Neural cell (in vitro differentiated cells): ENCODE measurements at regions not wholly inside any gene's neighbourhood (a gene's known extent, or its start where the extent isn't known, plus 50 kb on each side); places are given as distances from the start of the nearest gene placed in this dataset.

Source experiments
- H2AFZ ChIP-seq: fragments of 200-600, 300-800 bp; sonication (generic), shearing (Covaris generic); 2 replicates; pipeline ENCODE4 v1.6.0; 2014; ENCODE audit warnings: low read depth, mild to moderate bottlenecking, antibody characterized with exemption, low read length, moderate library complexity
- H3F3A ChIP-seq: fragments of 200-600 bp; shearing (Covaris generic); 2 replicates; pipeline ENCODE4 v1.6.1; 2016; ENCODE audit warnings: mild to moderate bottlenecking, moderate library complexity, mixed read lengths, antibody characterized with exemption, low read length; ENCODE audit not compliant: insufficient read depth, poor library complexity, severe bottlenecking
- H3K27ac ChIP-seq: fragments of 200-600, 300-800 bp; sonication (generic), shearing (Covaris generic); 2 replicates; pipeline ENCODE4 v1.5.1; 2014; ENCODE audit warnings: mild to moderate bottlenecking, low read length, moderate library complexity
- H3K27me3 ChIP-seq: fragments of 300-800, 200-600 bp; sonication (generic), shearing (Covaris generic); 2 replicates; pipeline ENCODE4 v1.6.0; 2014; ENCODE audit warnings: mild to moderate bottlenecking, low read depth, low read length, moderate library complexity; ENCODE audit not compliant: insufficient read depth
- H3K36me3 ChIP-seq: fragments of 300-800, 200-600 bp; sonication (generic), shearing (Covaris generic); 2 replicates; pipeline ENCODE4 v1.5.1; 2014; ENCODE audit warnings: mild to moderate bottlenecking, antibody characterized with exemption, low read length, moderate library complexity; ENCODE audit not compliant: insufficient read depth
- H3K4me2 ChIP-seq: fragments of 300-800, 200-600 bp; sonication (generic), shearing (Covaris generic); 2 replicates; pipeline ENCODE4 v1.6.0; 2014; ENCODE audit warnings: mild to moderate bottlenecking, low read length
- H3K4me3 ChIP-seq: fragments of 300-800, 200-600 bp; sonication (generic), shearing (Covaris generic); 2 replicates; pipeline ENCODE4 v1.5.1; 2014; ENCODE audit warnings: mild to moderate bottlenecking, low read length, moderate library complexity
- H3K79me2 ChIP-seq: fragments of 200-600 bp; shearing (Covaris generic); replicated peaks from 2 replicates; pipeline ENCODE4 v1.6.0; 2014; ENCODE audit warnings: mild to moderate bottlenecking, low read length, moderate library complexity; ENCODE audit not compliant: insufficient read depth
- H3K9ac ChIP-seq: fragments of 300-800, 200-600 bp; sonication (generic), shearing (Covaris generic); 2 replicates; pipeline ENCODE4 v1.6.1; 2016; ENCODE audit warnings: mild to moderate bottlenecking, low read length, mixed read lengths
- H3K9me2 ChIP-seq: fragments of 200-600 bp; shearing (Covaris generic); 2 replicates; pipeline ENCODE4 v1.6.1; 2016; ENCODE audit warnings: mild to moderate bottlenecking, low read length, mixed read lengths; ENCODE audit not compliant: insufficient read depth
- H3K9me3 ChIP-seq: fragments of 200-600, 300-800 bp; sonication (generic), shearing (Covaris generic); 2 replicates; pipeline ENCODE4 v1.6.1; 2016; ENCODE audit warnings: mild to moderate bottlenecking, mixed run types, low read length, moderate library complexity, mixed read lengths
- H4K20me1 ChIP-seq: fragments of 200-600 bp; shearing (Covaris generic); 2 replicates; pipeline ENCODE4 v1.6.1; 2016; ENCODE audit warnings: mild to moderate bottlenecking, mixed run types; ENCODE audit not compliant: insufficient read depth
- CTCF ChIP-seq: fragments of 450-650 bp; IDR thresholded peaks from 2 replicates; pipeline ENCODE4 v1.5.1; 2014; ENCODE audit warnings: antibody characterized with exemption, mild to moderate bottlenecking, moderate library complexity; ENCODE audit not compliant: poor library complexity, severe bottlenecking
- EP300 ChIP-seq: fragments of 450-650 bp; conservative IDR thresholded peaks from 2 replicates; pipeline ENCODE4 v1.6.1; 2014; ENCODE audit warnings: antibody characterized with exemption, mild to moderate bottlenecking, moderate library complexity; ENCODE audit not compliant: poor library complexity, severe bottlenecking
- EZH2 ChIP-seq: fragments of 200-600, 300-800 bp; shearing (Covaris generic), sonication (generic); IDR thresholded peaks from 2 replicates; pipeline ENCODE4 v1.6.1; 2014; ENCODE audit warnings: antibody characterized with exemption, low read length, borderline replicate concordance, mild to moderate bottlenecking; ENCODE audit not compliant: insufficient read depth, poor library complexity, severe bottlenecking
- MXI1 ChIP-seq: fragments of 450-650 bp; conservative IDR thresholded peaks from 2 replicates; pipeline ENCODE4 v1.6.1; 2014; ENCODE audit warnings: antibody characterized with exemption, mild to moderate bottlenecking; ENCODE audit not compliant: poor library complexity, severe bottlenecking
- POLR2AphosphoS5 ChIP-seq: IDR thresholded peaks from 2 replicates; pipeline ENCODE4 v1.6.1; 2012
- RAD21 ChIP-seq: fragments of 450-650 bp; conservative IDR thresholded peaks from 2 replicates; pipeline ENCODE4 v1.6.1; 2014; ENCODE audit warnings: antibody characterized with exemption, mild to moderate bottlenecking, moderate library complexity
- REST ChIP-seq: IDR thresholded peaks from 2 replicates; pipeline ENCODE4 v1.6.1; 2012; ENCODE audit warnings: borderline replicate concordance
- SMC3 ChIP-seq: fragments of 450-650 bp; conservative IDR thresholded peaks from 2 replicates; pipeline ENCODE4 v1.6.1; 2014; ENCODE audit warnings: antibody characterized with exemption, mild to moderate bottlenecking, moderate library complexity; ENCODE audit not compliant: poor library complexity
- TAF1 ChIP-seq: IDR thresholded peaks from 2 replicates; pipeline ENCODE4 v1.6.1; 2012; ENCODE audit warnings: low read depth

GRCh38 chr3:139286825-139287224 is 57.0 kb upstream of the MRPS22 start:
- H3K4me2 ChIP-seq, result no peak overlapping the region
- no peaks in the 10 kb centered on the region for H3K9me3 ChIP-seq
- TF ChIP-seq SMC3 (no peak), MXI1 (no peak), EP300 (no peak), RAD21 (no peak), TAF1 (no peak), POLR2AphosphoS5 (no peak), CTCF (no peak), REST (no peak), EZH2 (no peak)
- no peaks in the 10 kb centered on the region for H4K20me1 ChIP-seq
- no peaks in the 10 kb centered on the region for H3K79me2 ChIP-seq
- no peaks in the 10 kb centered on the region for H3K27me3 ChIP-seq
- no peak overlapping the region for H2AFZ ChIP-seq
- H3K4me3 ChIP-seq, result no peak overlapping the region
- H3F3A ChIP-seq, result no peaks in the 10 kb centered on the region
- H3K9me2 ChIP-seq, result no peaks in the 10 kb centered on the region
- no peak overlapping the region for H3K9ac ChIP-seq
- no peaks in the 10 kb centered on the region for H3K36me3 ChIP-seq
- no peak overlapping the region for H3K27ac ChIP-seq

GRCh38 chr3:139287557-139287956 is 56.3 kb upstream of the MRPS22 start:
- Histone ChIP-seq H3F3A (no peaks in the 10 kb centered on the region), H3K27me3 (no peaks in the 10 kb centered on the region), H2AFZ (no peak overlapping the region), H3K79me2 (no peaks in the 10 kb centered on the region), H3K9ac (no peak overlapping the region), H3K36me3 (no peaks in the 10 kb centered on the region), H3K9me2 (no peaks in the 10 kb centered on the region), H3K4me3 (no peak overlapping the region), H3K9me3 (no peaks in the 10 kb centered on the region), H4K20me1 (no peaks in the 10 kb centered on the region), H3K4me2 (no peak overlapping the region), H3K27ac (no peak overlapping the region)
- TF ChIP-seq RAD21 (no peak), SMC3 (no peak), REST (no peak), CTCF (no peak), MXI1 (no peak), POLR2AphosphoS5 (no peak), EZH2 (no peak), EP300 (no peak), TAF1 (no peak)
